ENCODE measurements at regions not wholly inside any gene's neighbourhood (a gene's known extent, or its start where the extent isn't known, plus 50 kb on each side); places are given as distances from the start of the nearest gene placed in this dataset.

GRCh38 chr18:47531717-47532116, 280.3 kb upstream of the SKOR2 start:
- in situ Hi-C loops (cut with HindIII; ENCODE audit: low pct_ligation_motif_present, low sequenced_read_pairs) = no loop called here
- no peaks in the 10 kb centered on the region for H3K36me3 ChIP-seq (replicated peaks)
- no peaks in the 10 kb centered on the region for H3K27me3 ChIP-seq (replicated peaks)
- H3K27ac ChIP-seq = no peak overlapping the region
- no peak for DNase-seq
- no peak overlapping the region for H3K4me3 ChIP-seq (ENCODE audit: low read depth, low read length)
- TF ChIP-seq CTCF (IDR thresholded peaks at IDR 0.05; ENCODE audit: low read depth, low read length, missing control alignments) = no peak

GRCh38 chr18:47530695-47531094, 279.2 kb upstream of the SKOR2 start:
- in situ Hi-C loops (cut with HindIII; ENCODE audit: low pct_ligation_motif_present, low sequenced_read_pairs) = no loop called here
- Histone ChIP-seq H3K4me3 (ENCODE audit: low read depth, low read length) (no peak overlapping the region), H3K36me3 (replicated peaks) (no peaks in the 10 kb centered on the region), H3K27ac (no peak overlapping the region), H3K27me3 (replicated peaks) (no peaks in the 10 kb centered on the region)
- no peak for DNase-seq
- no peak for TF ChIP-seq CTCF (IDR thresholded peaks at IDR 0.05; ENCODE audit: low read depth, low read length, missing control alignments)

GRCh38 chr18:47528343-47528742, 276.9 kb upstream of the SKOR2 start:
- Histone ChIP-seq H3K27me3 (replicated peaks) (no peaks in the 10 kb centered on the region), H3K36me3 (replicated peaks) (no peaks in the 10 kb centered on the region), H3K4me3 (ENCODE audit: low read depth, low read length) (no peak overlapping the region), H3K27ac (no peak overlapping the region)
- in situ Hi-C loops (cut with HindIII; ENCODE audit: low pct_ligation_motif_present, low sequenced_read_pairs) = no loop called here
- TF ChIP-seq CTCF (IDR thresholded peaks at IDR 0.05; ENCODE audit: low read depth, low read length, missing control alignments) = no peak
- no peak for DNase-seq

GRCh38 chr18:47526147-47526546, 274.7 kb upstream of the SKOR2 start:
- no peaks in the 10 kb centered on the region for H3K27me3 ChIP-seq (replicated peaks)
- TF ChIP-seq CTCF (IDR thresholded peaks at IDR 0.05; ENCODE audit: low read depth, low read length, missing control alignments) = no peak
- no peaks in the 10 kb centered on the region for H3K36me3 ChIP-seq (replicated peaks)
- no peak overlapping the region for H3K27ac ChIP-seq
- in situ Hi-C loops (cut with HindIII; ENCODE audit: low pct_ligation_motif_present, low sequenced_read_pairs) = no loop called here
- H3K4me3 ChIP-seq (ENCODE audit: low read depth, low read length) = no peak overlapping the region
- DNase-seq = no peak

- no peak overlapping the region for H3K4me3 ChIP-seq (ENCODE audit: low read depth, low read length)
- in situ Hi-C loops (cut with HindIII; ENCODE audit: low pct_ligation_motif_present, low sequenced_read_pairs) = no loop called here
- no peak for DNase-seq
- no peak for TF ChIP-seq CTCF (IDR thresholded peaks at IDR 0.05; ENCODE audit: low read depth, low read length, missing control alignments)
- H3K27me3 ChIP-seq (replicated peaks) = no peaks in the 10 kb centered on the region
- no peak overlapping the region for H3K27ac ChIP-seq
- H3K36me3 ChIP-seq (replicated peaks) = no peaks in the 10 kb centered on the region
These were observed 270.9 kb upstream of the SKOR2 start for GRCh38 chr18:47522359-47522758.

GRCh38 chr18:47520263-47520662, 268.8 kb upstream of the SKOR2 start:
- Histone ChIP-seq H3K27me3 (replicated peaks) (no peaks in the 10 kb centered on the region), H3K36me3 (replicated peaks) (no peaks in the 10 kb centered on the region), H3K27ac (no peak overlapping the region), H3K4me3 (ENCODE audit: low read depth, low read length) (no peak overlapping the region)
- DNase-seq = no peak
- in situ Hi-C loops (cut with HindIII; ENCODE audit: low pct_ligation_motif_present, low sequenced_read_pairs) = no loop called here
- no peak for TF ChIP-seq CTCF (IDR thresholded peaks at IDR 0.05; ENCODE audit: low read depth, low read length, missing control alignments)
